ENCODE measurements at regions not wholly inside any gene's neighbourhood (a gene's known extent, or its start where the extent isn't known, plus 50 kb on each side); places are given as distances from the start of the nearest gene placed in this dataset.

- DNase-seq (ENCODE audit: low spot score) (no peak), ATAC-seq (ENCODE audit: low FRiP score) (no peak)
- no peak for TF ChIP-seq CTCF (IDR thresholded peaks at IDR 0.05)
Measured at GRCh38 chr6:14373648-14374437, 256.3 kb downstream of the CD83 start.

- ATAC-seq (ENCODE audit: low FRiP score) (no peak), DNase-seq (ENCODE audit: low spot score) (no peak)
- TF ChIP-seq CTCF (IDR thresholded peaks at IDR 0.05): no peak
Measured at GRCh38 chr6:14375930-14376329, 258.4 kb downstream of the CD83 start.

GRCh38 chr6:14379568-14379967, 262.0 kb downstream of the CD83 start:
- TF ChIP-seq CTCF (IDR thresholded peaks at IDR 0.05): no peak
- no peak for ATAC-seq (ENCODE audit: low FRiP score)

GRCh38 chr6:14380086-14380820, 262.7 kb downstream of the CD83 start:
- no peak for TF ChIP-seq CTCF (IDR thresholded peaks at IDR 0.05)
- ATAC-seq (ENCODE audit: low FRiP score) (no peak), DNase-seq (ENCODE audit: low spot score) (no peak)

More at GRCh38 chr6:14379568-14379967, 262.0 kb downstream of the CD83 start:
- no peak for DNase-seq (ENCODE audit: low spot score)

- DNase-seq (ENCODE audit: low spot score) (no peak), ATAC-seq (ENCODE audit: low FRiP score) (no peak)
- no peak for TF ChIP-seq CTCF (IDR thresholded peaks at IDR 0.05)
Measured at GRCh38 chr6:14380901-14381828, 263.6 kb downstream of the CD83 start.

GRCh38 chr6:14381829-14382677, 264.5 kb downstream of the CD83 start:
- no peak for DNase-seq (ENCODE audit: low spot score)
- TF ChIP-seq CTCF (IDR thresholded peaks at IDR 0.05): no peak
- no peak for ATAC-seq (ENCODE audit: low FRiP score)

All from omental fat pad (tissue), 3 donors.